GM12878 (cell line): ENCODE measurements at regions not wholly inside any gene's neighbourhood (a gene's known extent, or its start where the extent isn't known, plus 50 kb on each side); places are given as distances from the start of the nearest gene placed in this dataset.

ENCODE experiments used
- ATAC-seq: fragments of 200-7000 bp; cut with Tn5 transposase; 3 replicates; pipeline ENCODE4 v1.9.1; 2020; ENCODE audit warnings: mild to moderate bottlenecking, moderate library complexity
- BruUV-seq: library from RNA; stranded (reverse); fragments of 400-500 nt; replicated peaks from 2 replicates; lab custom pipeline; 2021; lab: Mats Ljungman, UMichigan
- CTCF ChIA-PET: fragments of 300-600 bp; sonication (Branson Sonifier 250); formaldehyde crosslinking; extraction: SDS; loops from one replicate; lab custom pipeline; 2021; ENCODE audit warnings: inconsistent platforms; lab: Yijun Ruan, JAX
- POLR2A ChIA-PET: fragments of 350-600 bp; formaldehyde crosslinking; extraction: SDS; loops from one replicate; lab custom pipeline; 2021; ENCODE audit warnings: inconsistent platforms; lab: Charles Lee
- RAD21 ChIA-PET: fragments of 300-600 bp; sonication (Branson Sonifier 250); formaldehyde crosslinking; loops from one replicate; lab custom pipeline; 2023; ENCODE audit warnings: antibody characterized with exemption; ENCODE audit not compliant: unreplicated experiment; lab: Charles Lee
- SMC1A ChIA-PET: fragments of 300-600 bp; sonication (Branson Sonifier 250); formaldehyde crosslinking; loops from one replicate; lab custom pipeline; 2023; ENCODE audit not compliant: unreplicated experiment, uncharacterized antibody; lab: Charles Lee
- DNase-seq: peaks from one replicate; pipeline ENCODE4 v3.0.0-alpha.2; 2011; ENCODE audit warnings: low read depth, low spot score
- FAIRE-seq: peaks from 3 replicates; lab custom pipeline; 2011; peaks lifted over from hg19 to GRCh38; lab: Jason Lieb, UNC
- H2AFZ ChIP-seq: 2 replicates; pipeline ENCODE4 v1.6.0; 2011; ENCODE audit warnings: low read depth, low read length, control low read depth; ENCODE audit not compliant: control insufficient read depth
- H3K27ac ChIP-seq: 2 replicates; pipeline ENCODE4 v1.5.1; 2011; ENCODE audit warnings: control low read depth; ENCODE audit not compliant: control insufficient read depth, insufficient read depth
- H3K27me3 ChIP-seq, 2 experiments: replicated peaks in 1 of 2; 2 replicates each; pipeline versions ENCODE4 v1.6.0 to v1.6.1; 2011; ENCODE audit warnings: low read length in 1 of 2; ENCODE audit not compliant: control insufficient read depth in 2 of 2, insufficient read depth in 2 of 2
- H3K36me3 ChIP-seq, 2 experiments: 2 replicates each; pipeline ENCODE4 v1.5.1; 2011; ENCODE audit warnings: low read length in 1 of 2; ENCODE audit not compliant: control insufficient read depth in 2 of 2, insufficient read depth in 2 of 2
- H3K4me1 ChIP-seq: 2 replicates; pipeline ENCODE4 v1.6.1; 2011; ENCODE audit warnings: mild to moderate bottlenecking, low read length, moderate library complexity, mixed read lengths; ENCODE audit not compliant: control insufficient read depth, insufficient read depth
- H3K4me2 ChIP-seq: 2 replicates; pipeline ENCODE4 v1.6.0; 2011; ENCODE audit warnings: control low read depth; ENCODE audit not compliant: control insufficient read depth, insufficient read depth
- H3K4me3 ChIP-seq: fragments of 200-600 bp; sonication (generic); 2 replicates; pipeline ENCODE4 v1.5.1; 2016
- H3K79me2 ChIP-seq: 2 replicates; pipeline ENCODE4 v1.6.0; 2011; ENCODE audit warnings: low read length; ENCODE audit not compliant: control insufficient read depth, insufficient read depth
- H3K9ac ChIP-seq: 2 replicates; pipeline ENCODE4 v1.8.0; 2011; ENCODE audit warnings: low read length, control low read depth, mixed read lengths; ENCODE audit not compliant: control insufficient read depth, insufficient read depth
- H3K9me3 ChIP-seq: replicated peaks from 3 replicates; pipeline ENCODE4 v1.5.1; 2011; ENCODE audit warnings: mild to moderate bottlenecking, low read length; ENCODE audit not compliant: control insufficient read depth, insufficient read depth
- H4K20me1 ChIP-seq: 2 replicates; pipeline ENCODE4 v1.6.0; 2011; ENCODE audit not compliant: control insufficient read depth, insufficient read depth
- CEBPB ChIP-seq, 2 experiments: fragments of 150-350 bp in 1 of 2; IDR thresholded peaks; 2 replicates each; pipeline ENCODE4 v1.6.1; 2012 to 2014; ENCODE audit warnings: low read depth in 2 of 2, low read length in 2 of 2, borderline replicate concordance in 1 of 2, inconsistent platforms in 1 of 2
- EED ChIP-seq: sonication (generic); IDR thresholded peaks from 2 replicates; pipeline ENCODE4 v1.6.1; 2016; ENCODE audit warnings: antibody characterized with exemption, low read depth
- IKZF1 ChIP-seq: fragments of 450-650 bp; conservative IDR thresholded peaks from 2 replicates; pipeline ENCODE4 v1.6.1; 2017; ENCODE audit warnings: antibody characterized with exemption, mild to moderate bottlenecking
- LARP7 ChIP-seq: fragments of 450-650 bp; IDR thresholded peaks from 2 replicates; pipeline ENCODE4 v1.6.1; 2017; ENCODE audit warnings: mild to moderate bottlenecking
- MEF2A ChIP-seq: IDR thresholded peaks from 2 replicates; pipeline ENCODE4 v1.6.1; 2011; ENCODE audit warnings: low read depth, mild to moderate bottlenecking, low read length, moderate library complexity; ENCODE audit not compliant: insufficient read depth
- NR2C2 ChIP-seq: IDR thresholded peaks from 2 replicates; pipeline ENCODE4 v1.6.1; 2011; ENCODE audit warnings: borderline replicate concordance, low read depth; ENCODE audit not compliant: control insufficient read depth, insufficient read length
- STAT1 ChIP-seq: fragments of 450-650 bp; conservative IDR thresholded peaks from 2 replicates; pipeline ENCODE4 v1.6.1; 2014; ENCODE audit warnings: antibody characterized with exemption, mild to moderate bottlenecking
- STAT3 ChIP-seq: IDR thresholded peaks from 2 replicates; pipeline ENCODE4 v1.6.1; 2011; ENCODE audit warnings: low read depth, low read length, improper control_type of control experiment
- SUPT20H ChIP-seq: IDR thresholded peaks from 2 replicates; pipeline ENCODE4 v1.6.1; 2011; ENCODE audit warnings: low read depth, mild to moderate bottlenecking, low read length, moderate library complexity, borderline replicate concordance; ENCODE audit not compliant: control insufficient read depth
- TCF12 ChIP-seq: IDR thresholded peaks from 2 replicates; pipeline ENCODE4 v1.6.1; 2011; ENCODE audit warnings: low read depth, mild to moderate bottlenecking, low read length
- YY1 ChIP-seq: IDR thresholded peaks from 2 replicates; pipeline ENCODE4 v1.6.1; 2011; ENCODE audit warnings: low read depth, mild to moderate bottlenecking, low read length
- WGBS: methylation state at CpG from one replicate; pipeline ENCODE4 v1.1.6; 2016; ENCODE audit warnings: low lambda C conversion rate; ENCODE audit not compliant: insufficient replicate concordance, insufficient coverage; ENCODE audit errors: missing lambda C conversion rate; 5-methylcytosine and 5-hydroxymethylcytosine counted together
- in situ Hi-C: fragments of 300-500 bp; cut with MboI; formaldehyde crosslinking; loops from 9 replicates; pipeline ENCODE4 v1.14.3; 2018; ENCODE audit warnings: mixed read lengths
- intact Hi-C: fragments of 100-400 bp; cut with micrococcal nuclease; formaldehyde crosslinking; loops from one replicate; pipeline ENCODE4 v1.14.2; 2022; ENCODE audit not compliant: unreplicated experiment
- TF ChIP-seq, protein P1 (sequence below): fragments of 450-650 bp; conservative IDR thresholded peaks from 2 replicates; pipeline ENCODE4 v1.6.1; 2017; ENCODE audit warnings: mild to moderate bottlenecking, moderate library complexity
- TF ChIP-seq, protein P2 (sequence below): fragments of 450-650 bp; formaldehyde crosslinking; IDR thresholded peaks from 2 replicates; pipeline ENCODE4 v1.4.0; 2020; ENCODE audit warnings: mild to moderate bottlenecking, moderate library complexity
- TF ChIP-seq, protein P3 (sequence below): fragments of 450-650 bp; IDR thresholded peaks from 2 replicates; pipeline ENCODE4 v1.6.1; 2018; ENCODE audit warnings: mild to moderate bottlenecking, low read depth, moderate library complexity; ENCODE audit not compliant: partially characterized antibody

DNA sequence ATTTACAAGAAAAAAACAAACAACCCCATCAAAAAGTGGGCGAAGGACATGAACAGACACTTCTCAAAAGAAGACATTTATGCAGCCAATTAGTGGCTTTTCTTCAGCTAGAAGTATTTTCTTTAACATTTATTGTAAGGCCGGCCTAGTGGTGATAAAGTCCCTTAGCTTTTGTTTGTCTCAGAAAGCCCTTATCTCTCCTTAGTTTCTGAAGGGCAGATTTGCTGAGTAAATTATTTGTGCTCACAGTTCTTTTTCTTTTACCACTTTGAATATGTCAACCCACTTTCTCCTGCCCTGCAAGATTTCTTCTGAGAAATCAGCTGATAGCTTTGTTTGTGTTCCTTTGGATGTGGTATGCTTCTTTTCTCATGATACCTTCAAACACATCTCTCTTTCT, 344.0 kb upstream of the SYNCRIP start:
- no peak for FAIRE-seq
- no peak for TF ChIP-seq LARP7
- TF ChIP-seq, protein P1, sequence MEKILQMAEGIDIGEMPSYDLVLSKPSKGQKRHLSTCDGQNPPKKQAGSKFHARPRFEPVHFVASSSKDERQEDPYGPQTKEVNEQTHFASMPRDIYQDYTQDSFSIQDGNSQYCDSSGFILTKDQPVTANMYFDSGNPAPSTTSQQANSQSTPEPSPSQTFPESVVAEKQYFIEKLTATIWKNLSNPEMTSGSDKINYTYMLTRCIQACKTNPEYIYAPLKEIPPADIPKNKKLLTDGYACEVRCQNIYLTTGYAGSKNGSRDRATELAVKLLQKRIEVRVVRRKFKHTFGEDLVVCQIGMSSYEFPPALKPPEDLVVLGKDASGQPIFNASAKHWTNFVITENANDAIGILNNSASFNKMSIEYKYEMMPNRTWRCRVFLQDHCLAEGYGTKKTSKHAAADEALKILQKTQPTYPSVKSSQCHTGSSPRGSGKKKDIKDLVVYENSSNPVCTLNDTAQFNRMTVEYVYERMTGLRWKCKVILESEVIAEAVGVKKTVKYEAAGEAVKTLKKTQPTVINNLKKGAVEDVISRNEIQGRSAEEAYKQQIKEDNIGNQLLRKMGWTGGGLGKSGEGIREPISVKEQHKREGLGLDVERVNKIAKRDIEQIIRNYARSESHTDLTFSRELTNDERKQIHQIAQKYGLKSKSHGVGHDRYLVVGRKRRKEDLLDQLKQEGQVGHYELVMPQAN, result no peak
- no peak for TF ChIP-seq YY1
- TF ChIP-seq STAT1, result no peak
- TF ChIP-seq SUPT20H, result no peak
- TF ChIP-seq TCF12, result no peak
- no peak for TF ChIP-seq EED
- TF ChIP-seq, protein P2, sequence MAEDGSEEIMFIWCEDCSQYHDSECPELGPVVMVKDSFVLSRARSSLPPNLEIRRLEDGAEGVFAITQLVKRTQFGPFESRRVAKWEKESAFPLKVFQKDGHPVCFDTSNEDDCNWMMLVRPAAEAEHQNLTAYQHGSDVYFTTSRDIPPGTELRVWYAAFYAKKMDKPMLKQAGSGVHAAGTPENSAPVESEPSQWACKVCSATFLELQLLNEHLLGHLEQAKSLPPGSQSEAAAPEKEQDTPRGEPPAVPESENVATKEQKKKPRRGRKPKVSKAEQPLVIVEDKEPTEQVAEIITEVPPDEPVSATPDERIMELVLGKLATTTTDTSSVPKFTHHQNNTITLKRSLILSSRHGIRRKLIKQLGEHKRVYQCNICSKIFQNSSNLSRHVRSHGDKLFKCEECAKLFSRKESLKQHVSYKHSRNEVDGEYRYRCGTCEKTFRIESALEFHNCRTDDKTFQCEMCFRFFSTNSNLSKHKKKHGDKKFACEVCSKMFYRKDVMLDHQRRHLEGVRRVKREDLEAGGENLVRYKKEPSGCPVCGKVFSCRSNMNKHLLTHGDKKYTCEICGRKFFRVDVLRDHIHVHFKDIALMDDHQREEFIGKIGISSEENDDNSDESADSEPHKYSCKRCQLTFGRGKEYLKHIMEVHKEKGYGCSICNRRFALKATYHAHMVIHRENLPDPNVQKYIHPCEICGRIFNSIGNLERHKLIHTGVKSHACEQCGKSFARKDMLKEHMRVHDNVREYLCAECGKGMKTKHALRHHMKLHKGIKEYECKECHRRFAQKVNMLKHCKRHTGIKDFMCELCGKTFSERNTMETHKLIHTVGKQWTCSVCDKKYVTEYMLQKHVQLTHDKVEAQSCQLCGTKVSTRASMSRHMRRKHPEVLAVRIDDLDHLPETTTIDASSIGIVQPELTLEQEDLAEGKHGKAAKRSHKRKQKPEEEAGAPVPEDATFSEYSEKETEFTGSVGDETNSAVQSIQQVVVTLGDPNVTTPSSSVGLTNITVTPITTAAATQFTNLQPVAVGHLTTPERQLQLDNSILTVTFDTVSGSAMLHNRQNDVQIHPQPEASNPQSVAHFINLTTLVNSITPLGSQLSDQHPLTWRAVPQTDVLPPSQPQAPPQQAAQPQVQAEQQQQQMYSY (CRISPR knock-in tag), result no peak
- TF ChIP-seq NR2C2, result no peak
- TF ChIP-seq STAT3, result no peak
- no peak for TF ChIP-seq CEBPB (IDR thresholded peaks at IDR 0.05; ENCODE audit: borderline replicate concordance in 1 of 2, low read depth in 2 of 2, low read length in 2 of 2)
- TF ChIP-seq, protein P3, sequence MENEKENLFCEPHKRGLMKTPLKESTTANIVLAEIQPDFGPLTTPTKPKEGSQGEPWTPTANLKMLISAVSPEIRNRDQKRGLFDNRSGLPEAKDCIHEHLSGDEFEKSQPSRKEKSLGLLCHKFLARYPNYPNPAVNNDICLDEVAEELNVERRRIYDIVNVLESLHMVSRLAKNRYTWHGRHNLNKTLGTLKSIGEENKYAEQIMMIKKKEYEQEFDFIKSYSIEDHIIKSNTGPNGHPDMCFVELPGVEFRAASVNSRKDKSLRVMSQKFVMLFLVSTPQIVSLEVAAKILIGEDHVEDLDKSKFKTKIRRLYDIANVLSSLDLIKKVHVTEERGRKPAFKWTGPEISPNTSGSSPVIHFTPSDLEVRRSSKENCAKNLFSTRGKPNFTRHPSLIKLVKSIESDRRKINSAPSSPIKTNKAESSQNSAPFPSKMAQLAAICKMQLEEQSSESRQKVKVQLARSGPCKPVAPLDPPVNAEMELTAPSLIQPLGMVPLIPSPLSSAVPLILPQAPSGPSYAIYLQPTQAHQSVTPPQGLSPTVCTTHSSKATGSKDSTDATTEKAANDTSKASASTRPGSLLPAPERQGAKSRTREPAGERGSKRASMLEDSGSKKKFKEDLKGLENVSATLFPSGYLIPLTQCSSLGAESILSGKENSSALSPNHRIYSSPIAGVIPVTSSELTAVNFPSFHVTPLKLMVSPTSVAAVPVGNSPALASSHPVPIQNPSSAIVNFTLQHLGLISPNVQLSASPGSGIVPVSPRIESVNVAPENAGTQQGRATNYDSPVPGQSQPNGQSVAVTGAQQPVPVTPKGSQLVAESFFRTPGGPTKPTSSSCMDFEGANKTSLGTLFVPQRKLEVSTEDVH, result no peak
- no peak for TF ChIP-seq MEF2A
- TF ChIP-seq IKZF1, result no peak

More for the DNA sequence above, 344.0 kb upstream of the SYNCRIP start:
- H3K4me3 ChIP-seq, result no peak overlapping the region
- SMC1A ChIA-PET, result no interaction called here
- H3K9ac ChIP-seq, result no peak overlapping the region
- DNase-seq (no peak), ATAC-seq (no peak)
- 61% methylated on average over 2 of the region's 2 CpGs for WGBS
- H3K79me2 ChIP-seq, result no peaks in the 10 kb centered on the region
- in situ Hi-C loops (no loop called here), intact Hi-C loops (no loop called here)
- no peaks in the 10 kb centered on the region for H3K36me3 ChIP-seq
- no peak overlapping the region for H3K4me2 ChIP-seq
- RAD21 ChIA-PET, result no interaction called here
- H3K9me3 ChIP-seq, result no peaks in the 10 kb centered on the region; the same call in 2 of the 3 replicates
- no peak overlapping the region for H3K27ac ChIP-seq
- H4K20me1 ChIP-seq, result no peaks in the 10 kb centered on the region
- H3K27me3 ChIP-seq, result no peaks in the 10 kb centered on the region
- BruUV-seq, result no TSS peak
- no peak overlapping the region for H2AFZ ChIP-seq
- no peaks in the 10 kb centered on the region for H3K4me1 ChIP-seq
- CTCF ChIA-PET, result no interaction called here
- POLR2A ChIA-PET, result no interaction called here
